Spleen (tissue), 11 donors: ENCODE measurements at regions not wholly inside any gene's neighbourhood (a gene's known extent, or its start where the extent isn't known, plus 50 kb on each side); places are given as distances from the start of the nearest gene placed in this dataset.

ENCODE experiments used
- DNase-seq: peaks from one replicate; pipeline ENCODE4 v3.0.0-alpha.2; 2020
- H3K27ac ChIP-seq, 8 donors: fragments of 200-600 bp; sonication (generic) in 7 of 8; 1 replicate in 4 of 8; 2 replicates in 4 of 8; pipeline versions ENCODE4 v1.5.0 to v1.8.0; 2016 to 2021; ENCODE audit warnings: inconsistent platforms in 4 of 8, mild to moderate bottlenecking in 4 of 8, moderate library complexity in 1 of 8
- H3K27me3 ChIP-seq, 7 donors: fragments of 200-600 bp; sonication (generic) in 6 of 7; replicated peaks in 1 of 7; 1 replicate in 4 of 7; 2 replicates in 3 of 7; pipeline versions ENCODE4 v1.5.0 to v1.8.0; 2016 to 2021; ENCODE audit warnings: inconsistent platforms in 3 of 7, mild to moderate bottlenecking in 1 of 7
- H3K36me3 ChIP-seq, 6 donors: fragments of 200-600 bp; sonication (generic) in 5 of 6; 1 replicate in 4 of 6; 2 replicates in 2 of 6; pipeline versions ENCODE4 v1.5.0 to v1.8.0; 2016 to 2021; ENCODE audit warnings: inconsistent platforms in 2 of 6
- H3K4me1 ChIP-seq, 6 donors: fragments of 200-600 bp; sonication (generic) in 5 of 6; 1 replicate in 3 of 6; 2 replicates in 3 of 6; pipeline versions ENCODE4 v1.5.0 to v1.8.0; 2016 to 2021; ENCODE audit warnings: inconsistent platforms in 3 of 6
- H3K4me3 ChIP-seq, 8 donors: fragments of 200-600 bp; sonication (generic) in 7 of 8; 1 replicate in 4 of 8; 2 replicates in 4 of 8; pipeline versions ENCODE4 v1.5.0 to v1.8.0; 2016 to 2021; ENCODE audit warnings: inconsistent platforms in 4 of 8, mild to moderate bottlenecking in 4 of 8, moderate library complexity in 2 of 8
- H3K9me3 ChIP-seq, 8 donors: fragments of 200-600 bp; sonication (generic) in 7 of 8; 1 replicate in 4 of 8; 2 replicates in 4 of 8; pipeline versions ENCODE4 v1.5.0 to v1.8.0; 2016 to 2021; ENCODE audit warnings: inconsistent platforms in 4 of 8
- POLR2A ChIP-seq, 3 donors: fragments of 450-650 bp; IDR thresholded peaks; one replicate each; pipeline ENCODE4 v1.5.1; 2017; ENCODE audit warnings: antibody characterized with exemption in 3 of 3, mild to moderate bottlenecking in 1 of 3
- POLR2AphosphoS5 ChIP-seq, 3 donors: sonication (generic); formaldehyde crosslinking; IDR thresholded peaks; one replicate each; pipeline ENCODE4 v1.5.1; 2017; ENCODE audit warnings: antibody characterized with exemption in 3 of 3
- WGBS, 5 donors: extraction: QIAGEN DNeasy Blood & Tissue Kit in 3 of 5; methylation state at CpG; one replicate each; pipeline versions ENCODE4 v1.1.5 to v1.1.7; 2013 to 2018; 5-methylcytosine and 5-hydroxymethylcytosine counted together
- intact Hi-C: fragments of 100-400 bp; cut with DNase I; formaldehyde crosslinking; loops from one replicate; pipeline ENCODE4 v1.15.0; 2023; ENCODE audit warnings: low total_unique reads
- TF ChIP-seq, protein P1 (sequence below), 11 experiments: fragments of 200-600 bp in 7 of 11; fragments of 450-650 bp in 4 of 11; sonication (generic) in 4 of 11; IDR thresholded peaks in 8 of 11; conservative IDR thresholded peaks in 3 of 11; 1 replicate in 7 of 11; 2 replicates in 4 of 11; pipeline versions ENCODE4 v1.4.0 to v1.8.0; 2016 to 2021; ENCODE audit warnings: antibody characterized with exemption in 11 of 11, inconsistent platforms in 4 of 11, mild to moderate bottlenecking in 1 of 11
- donor health status: healthy with polysubstance abuse.
- donor health status: DM: no; HTN: no; CAD: no; lungs with moderate emphysema.
- donor health status: DM: no; HTN: no; CAD: no.
- donor health status: Bipolar disorder and iron deficiency.
- donor health status: healthy.
- donor health status: DM: no; HTN: no; CAD: no.
- donor health status: DM: yes; HTN: yes; CAD: no.

DNA sequence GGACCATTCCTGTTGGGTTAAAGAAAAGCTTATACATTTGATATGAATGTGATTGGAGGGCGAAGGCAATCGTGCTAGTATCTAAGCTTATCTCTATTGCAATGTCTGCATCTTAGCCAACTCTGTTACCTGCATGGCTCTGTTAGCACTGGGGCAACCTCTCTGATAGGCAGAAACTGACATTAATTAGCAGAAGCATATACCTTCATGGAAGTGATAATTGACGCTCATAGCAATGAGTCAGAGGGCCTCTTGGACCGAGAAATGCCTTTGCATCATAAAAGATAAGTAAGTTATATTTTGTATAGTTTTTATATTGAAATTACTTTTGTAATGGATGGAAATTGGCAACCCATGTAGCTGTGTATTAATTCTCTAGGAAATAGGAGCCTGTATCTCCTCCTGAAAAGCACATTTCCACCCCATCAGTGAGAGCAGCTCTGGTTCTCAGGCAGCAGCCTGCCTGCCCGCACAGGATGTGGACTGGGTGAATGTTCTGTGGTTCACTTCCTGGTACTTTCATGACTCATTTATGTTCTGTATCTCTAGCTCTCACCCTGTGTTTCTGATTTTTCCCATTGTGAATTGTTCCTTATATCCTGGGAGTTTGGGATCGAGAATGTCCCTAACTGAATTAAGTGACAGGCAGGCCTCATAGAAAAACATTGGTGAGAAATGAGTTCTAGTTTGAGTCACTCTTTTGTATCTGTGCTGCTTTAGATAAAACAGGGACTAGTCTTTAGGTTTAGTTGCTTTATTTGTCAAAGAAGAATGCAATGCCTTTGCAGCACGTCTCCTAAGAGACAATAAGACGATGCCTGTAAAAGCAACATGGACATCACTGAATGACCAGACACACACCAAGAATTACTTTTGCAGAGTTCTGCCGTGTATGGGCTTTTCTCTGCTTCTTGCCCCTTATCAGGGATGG, 344.9 kb downstream of the DCDC2C start:
- intact Hi-C loops: no loop called here
- no peaks in the 10 kb centered on the region for H3K27me3 ChIP-seq
- no peak for DNase-seq
- H3K4me1 ChIP-seq: no peaks in the 10 kb centered on the region
- no peaks in the 10 kb centered on the region for H3K36me3 ChIP-seq
- H3K9me3 ChIP-seq: peaks cover 0 to 5% (median 0%) of the 10 kb centered on the region in 8 donors
- 49 to 63% (median 55%) methylated on average over 9 of the region's 9 CpGs for WGBS, 5 donors
- no peak overlapping the region for H3K27ac ChIP-seq
- H3K4me3 ChIP-seq: no peak overlapping the region
- TF ChIP-seq, protein P1, sequence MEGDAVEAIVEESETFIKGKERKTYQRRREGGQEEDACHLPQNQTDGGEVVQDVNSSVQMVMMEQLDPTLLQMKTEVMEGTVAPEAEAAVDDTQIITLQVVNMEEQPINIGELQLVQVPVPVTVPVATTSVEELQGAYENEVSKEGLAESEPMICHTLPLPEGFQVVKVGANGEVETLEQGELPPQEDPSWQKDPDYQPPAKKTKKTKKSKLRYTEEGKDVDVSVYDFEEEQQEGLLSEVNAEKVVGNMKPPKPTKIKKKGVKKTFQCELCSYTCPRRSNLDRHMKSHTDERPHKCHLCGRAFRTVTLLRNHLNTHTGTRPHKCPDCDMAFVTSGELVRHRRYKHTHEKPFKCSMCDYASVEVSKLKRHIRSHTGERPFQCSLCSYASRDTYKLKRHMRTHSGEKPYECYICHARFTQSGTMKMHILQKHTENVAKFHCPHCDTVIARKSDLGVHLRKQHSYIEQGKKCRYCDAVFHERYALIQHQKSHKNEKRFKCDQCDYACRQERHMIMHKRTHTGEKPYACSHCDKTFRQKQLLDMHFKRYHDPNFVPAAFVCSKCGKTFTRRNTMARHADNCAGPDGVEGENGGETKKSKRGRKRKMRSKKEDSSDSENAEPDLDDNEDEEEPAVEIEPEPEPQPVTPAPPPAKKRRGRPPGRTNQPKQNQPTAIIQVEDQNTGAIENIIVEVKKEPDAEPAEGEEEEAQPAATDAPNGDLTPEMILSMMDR (IDR thresholded peaks at IDR 0.05 in 8 of 11, conservative IDR thresholded peaks at IDR 0.05 in 3 of 11): no peak
- TF ChIP-seq POLR2AphosphoS5 (IDR thresholded peaks at IDR 0.05): no peak
- no peak for TF ChIP-seq POLR2A (IDR thresholded peaks at IDR 0.05)

- Histone ChIP-seq H3K9me3 (no peaks in the 10 kb centered on the region), H3K36me3 (no peaks in the 10 kb centered on the region), H3K4me1 (no peaks in the 10 kb centered on the region), H3K27me3 (no peaks in the 10 kb centered on the region), H3K27ac (no peak overlapping the region), H3K4me3 (no peak overlapping the region)
- WGBS, 5 donors: 90 to 97% (median 94%) methylated on average over 3 of the region's 3 CpGs
- TF ChIP-seq, protein P1 (IDR thresholded peaks at IDR 0.05 in 8 of 11, conservative IDR thresholded peaks at IDR 0.05 in 3 of 11): no peak
- TF ChIP-seq POLR2AphosphoS5 (IDR thresholded peaks at IDR 0.05) (no peak), POLR2A (IDR thresholded peaks at IDR 0.05) (no peak)
- DNase-seq: no peak
- intact Hi-C loops: no loop called here
Measured at GRCh38 chr2:4049463-4049862, 346.1 kb downstream of the DCDC2C start.

DNA sequence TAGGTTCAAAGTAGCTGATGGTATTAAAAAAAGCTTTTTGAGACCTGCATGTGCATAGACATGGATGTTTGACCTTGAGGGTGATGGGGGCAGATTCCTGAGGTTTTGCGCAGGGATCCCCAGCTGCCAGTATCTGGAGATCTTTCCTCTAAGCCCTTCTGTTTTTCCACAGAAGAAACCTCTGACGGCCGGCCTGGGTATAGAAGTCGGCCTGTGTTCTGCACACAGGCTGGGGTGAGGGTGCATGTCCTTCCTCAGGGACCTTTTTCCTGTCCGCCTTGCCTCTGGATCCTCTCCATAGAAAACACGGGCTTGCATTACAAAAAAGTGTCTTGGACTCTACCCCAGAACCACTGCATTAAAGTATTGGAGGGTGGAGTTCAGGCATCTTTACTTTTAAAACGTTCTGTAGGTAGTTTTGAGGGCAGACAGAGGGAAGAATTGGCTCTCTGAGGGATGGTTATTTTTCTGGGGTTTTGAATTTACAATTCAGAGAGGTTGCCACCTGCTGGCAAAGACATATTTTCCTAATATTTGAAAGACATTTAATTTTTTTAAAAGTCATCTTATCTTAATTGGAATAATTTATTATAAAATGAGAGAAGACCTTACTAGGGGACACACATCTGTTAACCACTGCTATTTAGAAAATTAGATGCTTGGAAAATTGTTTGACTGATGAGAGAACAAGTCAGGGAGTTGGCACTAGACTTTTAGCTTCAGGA, 350.6 kb downstream of the DCDC2C start:
- Histone ChIP-seq H3K9me3 (no peaks in the 10 kb centered on the region), H3K36me3 (no peaks in the 10 kb centered on the region), H3K27ac (no peak overlapping the region), H3K27me3 (no peaks in the 10 kb centered on the region), H3K4me1 (no peaks in the 10 kb centered on the region), H3K4me3 (no peak overlapping the region)
- no peak for DNase-seq
- 54 to 63% (median 62%) methylated on average over 7 of the region's 7 CpGs for WGBS, 5 donors
- no peak for TF ChIP-seq POLR2AphosphoS5 (IDR thresholded peaks at IDR 0.05)
- TF ChIP-seq, protein P1 (IDR thresholded peaks at IDR 0.05 in 8 of 11, conservative IDR thresholded peaks at IDR 0.05 in 3 of 11): no peak
- no peak for TF ChIP-seq POLR2A (IDR thresholded peaks at IDR 0.05)
- intact Hi-C loops: no loop called here

- WGBS, 5 donors: 67 to 90% (median 81%) methylated on average over 4 of the region's 4 CpGs
- intact Hi-C loops: no loop called here
Measured at GRCh38 chr2:4066217-4066616, 362.8 kb downstream of the DCDC2C start.

More at GRCh38 chr2:4066217-4066616, 362.8 kb downstream of the DCDC2C start:
- Histone ChIP-seq H3K9me3 (no peaks in the 10 kb centered on the region), H3K27ac (no peak overlapping the region), H3K27me3 (no peaks in the 10 kb centered on the region), H3K36me3 (no peaks in the 10 kb centered on the region), H3K4me3 (no peak overlapping the region), H3K4me1 (no peaks in the 10 kb centered on the region)
- no peak for DNase-seq
- TF ChIP-seq, protein P1 (IDR thresholded peaks at IDR 0.05 in 8 of 11, conservative IDR thresholded peaks at IDR 0.05 in 3 of 11): no peak
- no peak for TF ChIP-seq POLR2A (IDR thresholded peaks at IDR 0.05)
- TF ChIP-seq POLR2AphosphoS5 (IDR thresholded peaks at IDR 0.05): no peak
